CD4-positive, alpha-beta T cell (primary cell): ENCODE measurements at regions not wholly inside any gene's neighbourhood (a gene's known extent, or its start where the extent isn't known, plus 50 kb on each side); places are given as distances from the start of the nearest gene placed in this dataset.

ENCODE experiments used
- ATAC-seq: fragments of 200-7000 bp; cut with Tn5 transposase; one replicate; pipeline ENCODE4 v1.10.0; 2022; ENCODE audit warnings: mild to moderate bottlenecking; ENCODE audit not compliant: poor library complexity
- CTCF ChIA-PET: fragments of 350-600 bp; sonication (Branson Sonifier 250); formaldehyde crosslinking; loops from one replicate; lab custom pipeline; 2021; ENCODE audit warnings: antibody characterized with exemption, inconsistent platforms; lab: Charles Lee
- POLR2A ChIA-PET: fragments of 350-600 bp; sonication (Branson Sonifier 250); formaldehyde crosslinking; loops from one replicate; lab custom pipeline; 2021; ENCODE audit warnings: antibody characterized with exemption, inconsistent platforms; lab: Charles Lee
- DNase-seq, 14 experiments: peaks; one replicate each; pipeline ENCODE4 v3.0.0-alpha.2; 2013 to 2020; ENCODE audit warnings: mixed read lengths in 2 of 14
- H3K27ac ChIP-seq, 2 donors: one replicate each; pipeline versions ENCODE4 v1.5.1 to v1.7.0; 2013; ENCODE audit warnings: low read length in 2 of 2, low read depth in 1 of 2, mild to moderate bottlenecking in 1 of 2
- H3K27me3 ChIP-seq, 2 experiments: 1 replicate in 1 of 2; 2 replicates in 1 of 2; pipeline versions ENCODE4 v1.6.1 to v1.7.0; 2013; ENCODE audit warnings: low read length in 2 of 2, control low read depth in 1 of 2, mild to moderate bottlenecking in 1 of 2, moderate library complexity in 1 of 2; ENCODE audit not compliant: insufficient read depth in 2 of 2, control insufficient read depth in 1 of 2
- H3K36me3 ChIP-seq: one replicate; pipeline ENCODE4 v1.6.1; 2013; ENCODE audit warnings: low read length, control low read depth; ENCODE audit not compliant: insufficient read depth
- H3K4me1 ChIP-seq: one replicate; pipeline ENCODE4 v1.6.1; 2013; ENCODE audit warnings: low read length, control low read depth; ENCODE audit not compliant: insufficient read depth
- H3K4me3 ChIP-seq: one replicate; pipeline ENCODE4 v1.5.1; 2013; ENCODE audit warnings: mild to moderate bottlenecking, low read length, moderate library complexity
- H3K9me3 ChIP-seq, 2 experiments: 1 replicate in 1 of 2; 2 replicates in 1 of 2; pipeline versions ENCODE4 v1.6.1 to v1.7.0; 2013; ENCODE audit warnings: low read length in 2 of 2, mild to moderate bottlenecking in 2 of 2, control low read depth in 1 of 2, moderate library complexity in 1 of 2; ENCODE audit not compliant: control insufficient read depth in 1 of 2, insufficient read depth in 1 of 2
- H3K27ac Mint-ChIP-seq: one replicate; pipeline ENCODE4 v1.8.0; 2020; ENCODE audit warnings: mixed read lengths
- H3K27me3 Mint-ChIP-seq: one replicate; pipeline ENCODE4 v1.8.0; 2021; ENCODE audit warnings: mixed read lengths
- H3K36me3 Mint-ChIP-seq: one replicate; pipeline ENCODE4 v1.8.0; 2021; ENCODE audit warnings: low read depth, mixed read lengths
- H3K4me1 Mint-ChIP-seq: one replicate; pipeline ENCODE4 v1.8.0; 2021; ENCODE audit warnings: low read depth, mixed read lengths
- H3K4me3 Mint-ChIP-seq: one replicate; pipeline ENCODE4 v1.8.0; 2020; ENCODE audit warnings: mild to moderate bottlenecking, mixed read lengths
- H3K9me3 Mint-ChIP-seq: one replicate; pipeline ENCODE4 v1.8.0; 2020; ENCODE audit warnings: mixed read lengths
- intact Hi-C, 2 experiments: fragments of 100-400 bp; cut with DNase I in 1 of 2; cut with micrococcal nuclease in 1 of 2; formaldehyde crosslinking; loops; one replicate each; pipeline versions ENCODE4 v1.15.1 to v1.9.0; 2023 to 2025; cut with DNase I, micrococcal nuclease
- TF ChIP-seq, protein P1 (sequence below): fragments of 200-600 bp; IDR thresholded peaks from one replicate; pipeline ENCODE4 v1.8.0; 2022; ENCODE audit warnings: antibody characterized with exemption, mild to moderate bottlenecking

DNA sequence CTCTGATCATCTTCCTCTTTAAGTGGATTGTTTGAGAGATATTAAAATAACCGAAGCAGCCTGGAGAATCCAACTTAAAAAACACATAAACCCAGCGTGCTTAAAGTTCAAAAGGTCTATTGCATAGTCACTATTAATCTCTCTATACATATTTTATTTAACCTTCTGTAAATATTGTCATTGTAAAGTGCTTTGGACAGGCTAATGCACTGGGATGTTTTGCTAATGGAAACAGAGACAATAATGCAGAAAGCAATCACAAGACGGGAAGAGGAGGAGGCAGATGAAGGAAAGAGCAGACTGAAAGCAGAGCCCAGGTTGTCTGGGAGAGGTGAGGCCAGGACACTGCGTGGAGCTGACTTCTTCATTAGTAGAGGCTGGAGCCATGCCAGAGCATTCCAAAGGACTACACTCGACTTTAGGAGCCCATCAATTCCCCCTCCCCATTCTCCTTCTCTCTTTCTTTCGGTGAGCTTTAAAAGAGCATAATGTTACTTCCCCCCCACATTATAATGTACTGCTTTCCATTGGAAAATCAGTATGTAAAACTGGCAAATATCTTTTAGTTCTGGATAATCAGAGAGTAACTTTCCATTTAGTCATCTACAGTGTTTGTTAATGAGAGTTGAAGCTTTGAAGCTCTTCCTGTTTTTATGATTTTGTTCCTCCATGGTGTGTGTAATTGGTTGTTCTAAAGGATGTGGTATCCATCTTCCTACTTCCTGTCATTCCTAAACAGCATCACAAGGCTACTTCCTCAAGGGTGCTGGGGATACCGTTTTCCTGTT lies 307.3 kb upstream of the MPDZ start:
- no peak for ATAC-seq
- Histone ChIP-seq H3K36me3 (no peaks in the 10 kb centered on the region), H3K27ac (no peak overlapping the region), H3K9me3 (peaks cover 4 to 8% of the 10 kb centered on the region in 2 experiments), H3K27me3 (no peaks in the 10 kb centered on the region), H3K4me1 (no peaks in the 10 kb centered on the region), H3K4me3 (no peak overlapping the region)
- H3K4me1 Mint-ChIP-seq: no peaks in the 10 kb centered on the region
- H3K36me3 Mint-ChIP-seq: no peaks in the 10 kb centered on the region
- H3K4me3 Mint-ChIP-seq: no peak overlapping the region
- peaks cover 12% of the 10 kb centered on the region for H3K9me3 Mint-ChIP-seq
- TF ChIP-seq, protein P1, sequence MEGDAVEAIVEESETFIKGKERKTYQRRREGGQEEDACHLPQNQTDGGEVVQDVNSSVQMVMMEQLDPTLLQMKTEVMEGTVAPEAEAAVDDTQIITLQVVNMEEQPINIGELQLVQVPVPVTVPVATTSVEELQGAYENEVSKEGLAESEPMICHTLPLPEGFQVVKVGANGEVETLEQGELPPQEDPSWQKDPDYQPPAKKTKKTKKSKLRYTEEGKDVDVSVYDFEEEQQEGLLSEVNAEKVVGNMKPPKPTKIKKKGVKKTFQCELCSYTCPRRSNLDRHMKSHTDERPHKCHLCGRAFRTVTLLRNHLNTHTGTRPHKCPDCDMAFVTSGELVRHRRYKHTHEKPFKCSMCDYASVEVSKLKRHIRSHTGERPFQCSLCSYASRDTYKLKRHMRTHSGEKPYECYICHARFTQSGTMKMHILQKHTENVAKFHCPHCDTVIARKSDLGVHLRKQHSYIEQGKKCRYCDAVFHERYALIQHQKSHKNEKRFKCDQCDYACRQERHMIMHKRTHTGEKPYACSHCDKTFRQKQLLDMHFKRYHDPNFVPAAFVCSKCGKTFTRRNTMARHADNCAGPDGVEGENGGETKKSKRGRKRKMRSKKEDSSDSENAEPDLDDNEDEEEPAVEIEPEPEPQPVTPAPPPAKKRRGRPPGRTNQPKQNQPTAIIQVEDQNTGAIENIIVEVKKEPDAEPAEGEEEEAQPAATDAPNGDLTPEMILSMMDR: no peak
- CTCF ChIA-PET: no interaction called here
- POLR2A ChIA-PET: no interaction called here
- H3K27me3 Mint-ChIP-seq: no peaks in the 10 kb centered on the region
- intact Hi-C loops: no loop called here
- no peak for DNase-seq
- no peak overlapping the region for H3K27ac Mint-ChIP-seq

DNA sequence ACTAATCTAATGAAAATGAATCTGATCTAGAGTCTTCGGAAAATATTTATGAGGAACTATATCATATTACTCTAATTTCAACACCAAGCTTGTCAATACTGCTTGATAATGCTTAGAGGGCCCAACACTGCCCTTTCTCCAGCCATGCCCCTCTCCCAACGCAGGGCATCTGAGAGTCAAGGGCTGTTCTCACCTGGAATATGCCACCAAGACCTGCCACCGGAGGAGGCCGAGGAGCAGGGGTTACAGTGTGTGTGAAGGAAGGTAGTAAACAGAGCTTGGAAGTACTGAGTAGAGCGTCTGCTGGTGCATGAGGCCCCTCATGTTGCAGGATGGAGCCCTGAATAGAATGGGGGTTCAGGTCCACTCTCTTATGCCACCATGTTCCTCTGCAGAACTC lies 301.3 kb upstream of the MPDZ start:
- Mint-ChIP-seq H3K27me3 (no peaks in the 10 kb centered on the region), H3K27ac (no peak overlapping the region), H3K4me3 (no peak overlapping the region), H3K4me1 (no peaks in the 10 kb centered on the region), H3K9me3 (peaks cover 6% of the 10 kb centered on the region), H3K36me3 (no peaks in the 10 kb centered on the region)
- ChIA-PET POLR2A (no interaction called here), CTCF (no interaction called here)
- ATAC-seq: no peak
- H3K4me3 ChIP-seq: no peak overlapping the region
- intact Hi-C loops: no loop called here
- no peaks in the 10 kb centered on the region for H3K36me3 ChIP-seq
- H3K27ac ChIP-seq: no peak overlapping the region
- no peaks in the 10 kb centered on the region for H3K4me1 ChIP-seq
- H3K27me3 ChIP-seq: no peaks in the 10 kb centered on the region
- no peak for DNase-seq
- H3K9me3 ChIP-seq: peaks cover 0 to 7% of the 10 kb centered on the region in 2 experiments
- TF ChIP-seq, protein P1: no peak

DNA sequence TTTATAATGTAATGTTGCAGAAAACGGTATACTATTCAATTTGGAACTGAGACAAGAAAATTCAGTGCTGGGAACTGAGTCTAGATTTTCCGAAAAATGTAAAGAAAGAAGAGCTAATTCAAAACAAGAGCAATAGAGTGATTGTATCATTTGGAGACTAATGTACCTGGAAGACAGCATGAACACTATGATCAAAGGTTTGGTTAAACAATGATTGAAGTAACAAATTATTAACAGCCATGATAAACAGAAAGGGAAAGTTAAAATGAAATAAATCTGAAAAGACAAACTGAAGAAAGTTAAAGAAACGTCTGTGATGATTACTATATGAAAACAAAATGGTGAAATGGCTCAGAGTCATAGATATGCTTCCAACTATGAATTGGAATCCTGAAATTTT lies 300.6 kb upstream of the MPDZ start:
- H3K27me3 Mint-ChIP-seq: no peaks in the 10 kb centered on the region
- no peak overlapping the region for H3K27ac Mint-ChIP-seq
- no peak overlapping the region for H3K27ac ChIP-seq
- no peak for DNase-seq
- H3K9me3 ChIP-seq: peaks cover 0 to 7% of the 10 kb centered on the region in 2 experiments
- no peaks in the 10 kb centered on the region for H3K27me3 ChIP-seq
- ATAC-seq: no peak
- peaks cover 6% of the 10 kb centered on the region for H3K9me3 Mint-ChIP-seq
- POLR2A ChIA-PET: no interaction called here
- CTCF ChIA-PET: no interaction called here
- no peak overlapping the region for H3K4me3 Mint-ChIP-seq
- no peaks in the 10 kb centered on the region for H3K36me3 ChIP-seq
- intact Hi-C loops: no loop called here
- H3K4me1 ChIP-seq: no peaks in the 10 kb centered on the region
- no peaks in the 10 kb centered on the region for H3K4me1 Mint-ChIP-seq
- no peaks in the 10 kb centered on the region for H3K36me3 Mint-ChIP-seq
- TF ChIP-seq, protein P1: no peak
- H3K4me3 ChIP-seq: no peak overlapping the region
